K562 (cell line): ENCODE measurements at regions not wholly inside any gene's neighbourhood (a gene's known extent, or its start where the extent isn't known, plus 50 kb on each side); places are given as distances from the start of the nearest gene placed in this dataset.

Experiments
- EGR1 ChIP-seq: fragments of 450-650 bp; conservative IDR thresholded peaks from 2 replicates; pipeline ENCODE4 v1.6.1; 2017; ENCODE audit warnings: mild to moderate bottlenecking
- ERF ChIP-seq: fragments of 450-650 bp; formaldehyde crosslinking; IDR thresholded peaks from 2 replicates; pipeline ENCODE4 v1.4.0; 2020; ENCODE audit warnings: mild to moderate bottlenecking, mixed read lengths
- ETV1 ChIP-seq: fragments of 450-650 bp; conservative IDR thresholded peaks from 2 replicates; pipeline ENCODE4 v1.6.1; 2016; ENCODE audit warnings: missing genetic modification characterization, control low read depth, low read depth, missing compliant biosample characterization
- ETV5 ChIP-seq: sonication (generic); formaldehyde crosslinking; IDR thresholded peaks from 2 replicates; pipeline ENCODE4 v1.4.0; 2020; ENCODE audit warnings: low read depth, mild to moderate bottlenecking, missing genetic modification reagents
- FOSL1 ChIP-seq: fragments of 200-800 bp; sonication (Bioruptor generic); conservative IDR thresholded peaks from 2 replicates; pipeline ENCODE4 v1.6.1; 2016; ENCODE audit warnings: missing genetic modification characterization, missing compliant biosample characterization
- KLF16 ChIP-seq: IDR thresholded peaks from 2 replicates; pipeline ENCODE4 v1.6.1; 2016; ENCODE audit warnings: antibody characterized with exemption
- MYC ChIP-seq, 2 experiments: fragments of 250-450 bp in 1 of 2; sonication (Bioruptor Pico) in 1 of 2; IDR thresholded peaks; 2 replicates each; pipeline versions ENCODE4 v1.5.1 to v1.6.1; 2012 to 2021; ENCODE audit warnings: low read depth in 2 of 2, borderline replicate concordance in 1 of 2, improper control_type of control experiment in 1 of 2, low read length in 1 of 2, mild to moderate bottlenecking in 1 of 2, moderate library complexity in 1 of 2
- NR2C2 ChIP-seq, 2 experiments: fragments of 200-800 bp in 1 of 2; sonication (Bioruptor generic) in 1 of 2; sonication (generic) in 1 of 2; formaldehyde crosslinking in 1 of 2; IDR thresholded peaks; 2 replicates each; pipeline versions ENCODE4 v1.6.1 to v1.8.0; 2016 to 2022; ENCODE audit warnings: mild to moderate bottlenecking in 1 of 2, missing compliant biosample characterization in 1 of 2, missing genetic modification characterization in 1 of 2, missing genetic modification reagents in 1 of 2
- REST ChIP-seq, 2 experiments: fragments of 450-650 bp; formaldehyde crosslinking in 1 of 2; IDR thresholded peaks; 2 replicates each; pipeline versions ENCODE4 v1.4.0 to v1.6.1; 2014 to 2020; ENCODE audit warnings: mild to moderate bottlenecking in 2 of 2, borderline replicate concordance in 1 of 2, low read depth in 1 of 2
- SMARCA4 ChIP-seq: fragments of 450-650 bp; IDR thresholded peaks from 2 replicates; pipeline ENCODE4 v1.6.1; 2016
- TBP ChIP-seq: optimal IDR thresholded peaks from 2 replicates; pipeline ENCODE3; 2011; ENCODE audit warnings: low read depth, low read length, improper control_type of control experiment
- ZNF589 ChIP-seq: fragments of 200-800 bp; sonication (Bioruptor generic); IDR thresholded peaks from 2 replicates; pipeline ENCODE4 v1.6.1; 2016; ENCODE audit warnings: low read depth, missing genetic modification characterization, missing compliant biosample characterization
- TF ChIP-seq, protein P1 (sequence below): fragments of 450-650 bp; IDR thresholded peaks from 2 replicates; pipeline ENCODE4 v1.6.1; 2017; ENCODE audit warnings: antibody characterized with exemption
- TF ChIP-seq, protein P2 (sequence below): fragments of 200-800 bp; sonication (Bioruptor generic); IDR thresholded peaks from 2 replicates; pipeline ENCODE4 v1.6.1; 2017; ENCODE audit warnings: missing genetic modification characterization, missing compliant biosample characterization

GRCh38 chr7:25894902-25895791, 256.9 kb upstream of the NFE2L3 start (continued):
- TF ChIP-seq REST (IDR thresholded peaks at IDR 0.05; ENCODE audit: borderline replicate concordance) (peak; percentile 34; the same call in 1 of the 2 replicates), REST (CRISPR knock-in tag; IDR thresholded peaks at IDR 0.05; ENCODE audit: low read depth) (no peak), TBP (no peak), ERF (CRISPR knock-in tag) (0 out of 2 replicates have a peak, but pooled peaks have one; percentile 13), KLF16 (0 out of 2 replicates have a peak, but pooled peaks have one; percentile 16), ETV1 (tag) (peak; percentile 86), FOSL1 (tag) (peak; percentile 36; the same call in 1 of the 2 replicates), NR2C2 (CRISPR knock-in tag; IDR thresholded peaks at IDR 0.05) (no peak), NR2C2 (tag; IDR thresholded peaks at IDR 0.05) (peak; percentile 59), MYC (IDR thresholded peaks at IDR 0.05; ENCODE audit: low read depth, low read length) (no peak), MYC (CRISPR knock-in tag; IDR thresholded peaks at IDR 0.05; ENCODE audit: borderline replicate concordance, low read depth) (no peak), EGR1 (peak; percentile 92), ETV5 (CRISPR knock-in tag) (peak; percentile 84), ZNF589 (peak; percentile 26; the same call in 1 of the 2 replicates), SMARCA4 (0 out of 2 replicates have a peak, but pooled peaks have one; percentile 27)
- TF ChIP-seq, protein P1, sequence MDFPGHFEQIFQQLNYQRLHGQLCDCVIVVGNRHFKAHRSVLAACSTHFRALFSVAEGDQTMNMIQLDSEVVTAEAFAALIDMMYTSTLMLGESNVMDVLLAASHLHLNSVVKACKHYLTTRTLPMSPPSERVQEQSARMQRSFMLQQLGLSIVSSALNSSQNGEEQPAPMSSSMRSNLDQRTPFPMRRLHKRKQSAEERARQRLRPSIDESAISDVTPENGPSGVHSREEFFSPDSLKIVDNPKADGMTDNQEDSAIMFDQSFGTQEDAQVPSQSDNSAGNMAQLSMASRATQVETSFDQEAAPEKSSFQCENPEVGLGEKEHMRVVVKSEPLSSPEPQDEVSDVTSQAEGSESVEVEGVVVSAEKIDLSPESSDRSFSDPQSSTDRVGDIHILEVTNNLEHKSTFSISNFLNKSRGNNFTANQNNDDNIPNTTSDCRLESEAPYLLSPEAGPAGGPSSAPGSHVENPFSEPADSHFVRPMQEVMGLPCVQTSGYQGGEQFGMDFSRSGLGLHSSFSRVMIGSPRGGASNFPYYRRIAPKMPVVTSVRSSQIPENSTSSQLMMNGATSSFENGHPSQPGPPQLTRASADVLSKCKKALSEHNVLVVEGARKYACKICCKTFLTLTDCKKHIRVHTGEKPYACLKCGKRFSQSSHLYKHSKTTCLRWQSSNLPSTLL = no peak
- TF ChIP-seq, protein P2, sequence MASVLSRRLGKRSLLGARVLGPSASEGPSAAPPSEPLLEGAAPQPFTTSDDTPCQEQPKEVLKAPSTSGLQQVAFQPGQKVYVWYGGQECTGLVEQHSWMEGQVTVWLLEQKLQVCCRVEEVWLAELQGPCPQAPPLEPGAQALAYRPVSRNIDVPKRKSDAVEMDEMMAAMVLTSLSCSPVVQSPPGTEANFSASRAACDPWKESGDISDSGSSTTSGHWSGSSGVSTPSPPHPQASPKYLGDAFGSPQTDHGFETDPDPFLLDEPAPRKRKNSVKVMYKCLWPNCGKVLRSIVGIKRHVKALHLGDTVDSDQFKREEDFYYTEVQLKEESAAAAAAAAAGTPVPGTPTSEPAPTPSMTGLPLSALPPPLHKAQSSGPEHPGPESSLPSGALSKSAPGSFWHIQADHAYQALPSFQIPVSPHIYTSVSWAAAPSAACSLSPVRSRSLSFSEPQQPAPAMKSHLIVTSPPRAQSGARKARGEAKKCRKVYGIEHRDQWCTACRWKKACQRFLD = no peak
